Thoracic aorta (tissue), 2 donors: ENCODE measurements at regions not wholly inside any gene's neighbourhood (a gene's known extent, or its start where the extent isn't known, plus 50 kb on each side); places are given as distances from the start of the nearest gene placed in this dataset.

Source experiments
- ATAC-seq: fragments of 150-250 bp; one replicate; pipeline ENCODE4 v1.8.0; 2017; ENCODE audit warnings: low read depth; ENCODE audit not compliant: insufficient number of reproducible peaks, low FRiP score
- DNase-seq: peaks from one replicate; pipeline ENCODE4 v3.0.0-alpha.2; 2020; ENCODE audit warnings: low spot score
- H3K27ac ChIP-seq, 2 donors: fragments of 200-600 bp; sonication (generic); 1 replicate in 1 of 2; 2 replicates in 1 of 2; pipeline ENCODE4 v1.5.1; 2016; ENCODE audit warnings: mild to moderate bottlenecking in 2 of 2, moderate library complexity in 2 of 2
- H3K27me3 ChIP-seq: fragments of 200-600 bp; sonication (generic); replicated peaks from 2 replicates; pipeline ENCODE4 v1.6.0; 2016; ENCODE audit warnings: mild to moderate bottlenecking; ENCODE audit not compliant: insufficient read depth
- H3K36me3 ChIP-seq: fragments of 200-600 bp; sonication (generic); one replicate; pipeline ENCODE4 v1.5.1; 2016
- H3K4me1 ChIP-seq, 2 donors: fragments of 200-600 bp; sonication (generic); 1 replicate in 1 of 2; 2 replicates in 1 of 2; pipeline versions ENCODE4 v1.5.1 to v1.6.0; 2016; ENCODE audit warnings: low read depth in 2 of 2, mild to moderate bottlenecking in 1 of 2; ENCODE audit not compliant: control insufficient read depth in 1 of 2
- H3K4me3 ChIP-seq: fragments of 200-600 bp; sonication (generic); 2 replicates; pipeline ENCODE4 v1.5.1; 2016; ENCODE audit warnings: mild to moderate bottlenecking
- H3K9me3 ChIP-seq: fragments of 200-600 bp; sonication (generic); 2 replicates; pipeline ENCODE4 v1.5.1; 2016
- TF ChIP-seq, protein P1 (sequence below): fragments of 200-600 bp; sonication (generic); IDR thresholded peaks from one replicate; pipeline ENCODE4 v1.5.1; 2019; ENCODE audit warnings: antibody characterized with exemption

DNA sequence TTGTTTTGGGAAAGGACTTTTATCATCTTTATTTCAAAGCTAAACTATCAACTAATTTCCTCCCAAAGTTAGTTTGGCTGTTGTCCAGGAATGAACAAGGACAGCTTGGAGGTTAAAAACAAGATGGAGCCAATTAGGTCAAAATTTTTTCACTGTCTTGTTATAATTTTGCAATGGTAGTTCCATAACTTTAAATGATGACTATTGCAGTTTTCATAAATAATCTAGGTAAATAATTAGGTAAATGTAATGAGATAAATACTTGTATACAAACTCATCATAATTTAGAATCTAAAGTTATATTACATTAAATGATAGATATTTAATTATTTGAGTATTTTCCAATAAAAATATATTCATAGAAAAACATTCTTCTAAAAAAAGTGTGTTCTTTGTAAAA lies 68.3 kb upstream of the DAZL start:
- Histone ChIP-seq H3K36me3 (no peaks in the 10 kb centered on the region), H3K4me3 (no peak overlapping the region), H3K4me1 (no peaks in the 10 kb centered on the region), H3K27me3 (no peaks in the 10 kb centered on the region), H3K9me3 (no peaks in the 10 kb centered on the region), H3K27ac (no peak overlapping the region)
- ATAC-seq (no peak), DNase-seq (no peak)
- TF ChIP-seq, protein P1, sequence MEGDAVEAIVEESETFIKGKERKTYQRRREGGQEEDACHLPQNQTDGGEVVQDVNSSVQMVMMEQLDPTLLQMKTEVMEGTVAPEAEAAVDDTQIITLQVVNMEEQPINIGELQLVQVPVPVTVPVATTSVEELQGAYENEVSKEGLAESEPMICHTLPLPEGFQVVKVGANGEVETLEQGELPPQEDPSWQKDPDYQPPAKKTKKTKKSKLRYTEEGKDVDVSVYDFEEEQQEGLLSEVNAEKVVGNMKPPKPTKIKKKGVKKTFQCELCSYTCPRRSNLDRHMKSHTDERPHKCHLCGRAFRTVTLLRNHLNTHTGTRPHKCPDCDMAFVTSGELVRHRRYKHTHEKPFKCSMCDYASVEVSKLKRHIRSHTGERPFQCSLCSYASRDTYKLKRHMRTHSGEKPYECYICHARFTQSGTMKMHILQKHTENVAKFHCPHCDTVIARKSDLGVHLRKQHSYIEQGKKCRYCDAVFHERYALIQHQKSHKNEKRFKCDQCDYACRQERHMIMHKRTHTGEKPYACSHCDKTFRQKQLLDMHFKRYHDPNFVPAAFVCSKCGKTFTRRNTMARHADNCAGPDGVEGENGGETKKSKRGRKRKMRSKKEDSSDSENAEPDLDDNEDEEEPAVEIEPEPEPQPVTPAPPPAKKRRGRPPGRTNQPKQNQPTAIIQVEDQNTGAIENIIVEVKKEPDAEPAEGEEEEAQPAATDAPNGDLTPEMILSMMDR, result no peak

- TF ChIP-seq, protein P1, result no peak
- Histone ChIP-seq H3K4me3 (no peak overlapping the region), H3K27ac (no peak overlapping the region), H3K36me3 (no peaks in the 10 kb centered on the region), H3K9me3 (no peaks in the 10 kb centered on the region), H3K4me1 (no peaks in the 10 kb centered on the region), H3K27me3 (no peaks in the 10 kb centered on the region)
- ATAC-seq (no peak), DNase-seq (no peak)
Observed at GRCh38 chr3:16675805-16676204, 70.6 kb upstream of the DAZL start.

DNA sequence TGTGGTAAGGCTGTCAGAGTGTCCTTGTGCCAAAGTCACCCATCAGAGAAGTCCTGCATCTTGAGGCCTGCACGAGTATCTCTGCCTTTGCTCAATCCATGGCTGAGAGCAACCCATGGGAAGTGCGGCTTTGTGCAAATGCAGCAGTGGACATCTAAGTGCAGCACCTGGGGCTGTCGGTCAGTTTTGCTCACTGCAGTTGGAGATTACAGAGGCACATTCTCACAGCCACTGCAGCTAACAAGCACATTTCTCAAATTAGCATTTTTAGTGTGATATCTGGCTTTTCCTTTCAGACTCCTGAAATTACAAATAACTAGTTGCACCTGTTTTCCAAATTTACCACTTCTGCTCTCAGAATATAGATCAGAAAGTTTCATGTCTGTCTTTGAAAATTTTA lies 81.5 kb upstream of the DAZL start:
- no peak overlapping the region for H3K4me3 ChIP-seq
- H3K9me3 ChIP-seq, result no peaks in the 10 kb centered on the region
- no peak overlapping the region for H3K27ac ChIP-seq
- TF ChIP-seq, protein P1, result no peak
- ATAC-seq, result no peak
- H3K4me1 ChIP-seq, result peaks cover 0 to 2% of the 10 kb centered on the region in 2 donors
- no peaks in the 10 kb centered on the region for H3K36me3 ChIP-seq
- H3K27me3 ChIP-seq, result no peaks in the 10 kb centered on the region
- DNase-seq, result no peak

DNA sequence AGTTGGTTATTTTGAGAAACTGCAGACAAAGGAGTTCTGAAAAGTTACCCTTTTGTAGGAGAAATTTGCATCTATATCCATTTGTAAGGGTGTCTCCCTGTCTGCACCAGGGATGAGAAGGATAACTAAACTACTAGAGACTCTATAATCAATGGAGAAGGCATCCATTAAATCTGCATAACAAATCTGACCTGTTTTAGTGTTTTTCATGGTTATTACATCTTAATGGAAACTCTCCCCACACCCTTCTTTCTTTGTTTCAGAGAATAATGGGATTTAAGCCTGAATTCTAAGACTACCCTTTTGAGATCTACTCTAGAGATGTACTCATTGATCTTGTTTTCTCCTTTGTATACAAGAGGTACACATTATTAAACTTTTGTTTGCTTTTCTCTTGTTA lies 82.0 kb upstream of the DAZL start:
- H3K9me3 ChIP-seq, result no peaks in the 10 kb centered on the region
- TF ChIP-seq, protein P1, result no peak
- no peak overlapping the region for H3K4me3 ChIP-seq
- ATAC-seq (no peak), DNase-seq (no peak)
- H3K27ac ChIP-seq, result no peak overlapping the region
- no peaks in the 10 kb centered on the region for H3K27me3 ChIP-seq
- no peaks in the 10 kb centered on the region for H3K36me3 ChIP-seq
- peaks cover 2 to 4% of the 10 kb centered on the region in 2 donors for H3K4me1 ChIP-seq

- ATAC-seq (no peak), DNase-seq (no peak)
- Histone ChIP-seq H3K27ac (no peak overlapping the region), H3K4me3 (no peak overlapping the region), H3K27me3 (no peaks in the 10 kb centered on the region), H3K4me1 (peaks cover 6 to 7% of the 10 kb centered on the region in 2 donors), H3K9me3 (no peaks in the 10 kb centered on the region), H3K36me3 (no peaks in the 10 kb centered on the region)
- TF ChIP-seq, protein P1, result no peak
Observed at GRCh38 chr3:16692486-16693344, 87.5 kb upstream of the DAZL start.
